ENCODE measurements at regions not wholly inside any gene's neighbourhood (a gene's known extent, or its start where the extent isn't known, plus 50 kb on each side); places are given as distances from the start of the nearest gene placed in this dataset.

DNA sequence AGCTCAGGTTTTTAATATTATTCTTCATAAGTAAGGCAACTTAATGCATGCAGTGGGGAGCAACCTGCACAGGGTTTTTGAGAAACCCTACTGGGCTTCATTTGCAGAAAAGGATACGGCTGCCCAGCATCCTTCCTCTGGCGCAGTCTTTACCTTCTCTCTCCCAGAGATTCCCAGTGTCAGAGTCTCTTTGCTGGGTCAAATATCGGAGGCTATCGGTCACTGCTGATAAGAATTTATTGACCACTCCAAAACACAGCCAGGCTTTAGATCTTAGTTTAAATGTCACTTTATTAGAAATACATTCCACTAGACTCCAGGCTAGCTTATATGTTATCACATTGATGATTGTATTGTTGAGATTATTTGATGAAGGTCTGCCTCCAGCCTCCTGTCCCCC lies 147.2 kb upstream of the CPSF6 start:
- no peak for DNase-seq (ENCODE audit: extremely low read depth, low read depth, low spot score)

DNA sequence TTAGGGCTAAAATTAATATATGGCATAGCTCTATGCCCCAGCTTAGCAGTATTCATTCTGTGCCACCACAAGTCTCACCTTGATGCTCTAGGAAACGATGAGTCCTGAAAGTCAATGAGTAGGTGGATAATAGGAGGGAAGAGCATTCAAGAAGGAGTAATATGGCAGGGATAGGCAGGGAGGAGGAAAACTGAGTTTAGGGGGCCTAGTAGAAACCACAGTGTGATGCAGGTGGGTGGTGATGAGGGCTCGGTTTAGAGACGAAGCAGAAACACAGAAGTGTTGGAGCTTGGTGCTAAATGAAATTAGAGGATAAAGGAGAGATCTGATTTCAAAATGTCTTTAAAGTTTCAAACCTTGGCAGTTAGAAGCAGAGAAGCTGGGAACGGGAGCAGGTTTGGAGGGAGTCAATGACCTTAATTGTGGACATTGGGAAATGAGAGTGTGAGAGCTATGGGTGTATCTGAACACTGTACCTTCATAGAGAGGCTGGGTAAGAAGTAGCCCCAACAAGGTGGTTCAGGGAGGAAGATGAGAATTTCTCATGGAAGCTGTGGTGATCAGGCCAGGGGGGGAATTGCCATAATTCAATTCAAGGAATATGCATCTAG lies 144.7 kb upstream of the CPSF6 start:
- DNase-seq (ENCODE audit: extremely low read depth, low read depth, low spot score) = no peak

DNA sequence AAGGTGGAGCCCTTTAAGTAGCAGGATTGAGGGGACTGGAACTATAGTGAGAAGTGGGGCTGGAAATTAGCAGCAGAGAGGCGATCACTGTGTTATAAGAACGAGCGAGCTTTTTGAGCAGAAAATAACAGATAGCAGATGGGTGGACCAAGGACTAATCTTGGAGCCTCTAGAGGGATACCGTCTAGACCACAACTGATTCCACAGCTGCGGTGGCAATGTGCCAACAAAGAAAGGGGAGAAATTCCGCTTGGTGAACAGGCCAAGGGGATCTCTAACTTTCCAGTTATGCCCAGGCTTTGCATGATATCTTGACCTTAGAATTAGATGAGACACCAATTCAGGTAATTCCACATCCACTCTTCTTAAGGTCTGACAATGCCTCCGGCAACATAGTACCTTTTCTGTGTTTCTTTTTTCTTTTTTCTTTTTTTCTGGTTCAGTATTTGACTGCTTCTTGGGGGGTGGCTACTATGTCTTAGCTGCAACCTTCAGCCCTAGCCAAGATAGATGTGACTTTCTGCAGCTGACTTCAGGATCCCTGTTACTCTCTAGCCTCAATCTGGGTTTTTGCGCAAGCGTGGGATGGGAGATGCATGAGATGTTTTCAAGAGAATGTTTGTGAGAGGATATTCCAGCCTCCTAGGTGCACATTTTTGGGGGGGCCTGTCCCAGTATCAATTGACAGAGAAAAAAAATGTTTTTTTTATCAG lies 143.4 kb upstream of the CPSF6 start:
- no peak for DNase-seq (ENCODE audit: extremely low read depth, low read depth, low spot score)

GRCh38 chr12:69096669-69097335 lies 142.6 kb upstream of the CPSF6 start:
- peak; percentile 18 for DNase-seq (ENCODE audit: extremely low read depth, low read depth, low spot score)

DNA sequence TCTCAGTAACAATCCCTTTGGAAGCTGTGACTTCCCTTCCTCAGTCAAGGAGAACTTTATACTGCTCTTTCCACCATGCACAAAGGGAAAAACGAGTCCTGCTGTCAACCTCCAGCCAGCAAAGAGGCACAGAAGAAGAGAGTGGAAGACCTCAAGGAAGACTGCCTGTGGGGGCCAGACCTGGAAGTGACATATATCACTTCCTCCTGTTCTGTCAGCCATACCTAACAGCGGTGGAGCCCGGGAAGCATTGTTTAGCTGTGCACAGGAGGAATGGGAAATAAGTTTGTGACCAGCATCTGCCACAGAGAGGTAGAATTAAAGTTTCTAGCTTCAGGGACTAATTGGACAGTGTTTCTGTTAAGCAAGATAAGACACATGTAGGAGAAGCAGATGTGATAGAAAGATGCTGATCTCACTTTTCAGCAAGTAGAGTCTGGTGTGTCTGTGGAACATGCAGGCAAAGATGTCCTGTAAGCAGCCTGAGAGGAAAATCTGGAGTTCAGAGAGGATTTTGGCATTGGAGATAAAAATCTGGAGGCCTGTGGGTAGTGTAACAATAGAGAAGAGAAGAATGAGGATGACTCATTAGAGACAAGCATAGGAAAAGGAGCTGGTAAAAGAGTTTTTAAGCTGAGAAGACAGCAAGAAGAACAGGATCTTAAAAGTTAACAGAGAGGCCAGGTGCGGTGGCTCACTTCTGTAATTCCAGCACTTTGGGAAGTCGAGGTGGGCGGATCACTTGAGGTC lies 141.6 kb upstream of the CPSF6 start:
- DNase-seq (ENCODE audit: extremely low read depth, low read depth, low spot score) = peak; percentile 20

DNA sequence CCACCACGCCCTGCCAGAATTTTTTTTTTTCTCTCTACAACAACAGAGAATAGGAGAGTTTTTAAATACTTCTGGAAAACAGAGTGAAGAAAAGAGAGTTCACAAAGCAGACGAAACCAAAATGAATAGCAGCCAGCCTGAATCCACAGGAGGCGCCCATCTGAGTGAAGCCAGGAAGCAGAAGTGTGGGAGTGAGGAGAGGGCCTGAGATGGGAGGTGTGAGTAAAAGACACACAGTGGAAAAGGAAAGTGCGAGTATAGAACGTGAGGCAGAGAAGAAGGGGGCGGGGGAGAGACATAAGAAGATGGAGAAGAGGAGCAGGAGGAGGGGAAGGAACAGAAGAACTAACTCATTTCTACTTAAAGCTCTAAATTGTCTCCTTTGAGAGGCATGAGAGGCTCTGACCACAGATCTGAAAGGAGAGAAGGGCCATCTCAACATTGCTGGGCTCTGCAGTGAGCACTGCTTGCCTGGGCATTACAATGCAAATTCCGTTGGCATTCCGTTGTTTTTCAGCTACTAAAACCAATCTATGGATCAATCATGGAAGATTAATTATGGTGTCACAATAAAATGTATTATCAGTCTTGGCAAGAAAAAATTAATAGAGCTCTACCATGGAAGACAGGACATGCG lies 140.1 kb upstream of the CPSF6 start:
- DNase-seq (ENCODE audit: extremely low read depth, low read depth, low spot score) = no peak

- DNase-seq (ENCODE audit: extremely low read depth, low read depth, low spot score) = no peak
Observed at GRCh38 chr12:69101505-69101904, 137.9 kb upstream of the CPSF6 start.

DNA sequence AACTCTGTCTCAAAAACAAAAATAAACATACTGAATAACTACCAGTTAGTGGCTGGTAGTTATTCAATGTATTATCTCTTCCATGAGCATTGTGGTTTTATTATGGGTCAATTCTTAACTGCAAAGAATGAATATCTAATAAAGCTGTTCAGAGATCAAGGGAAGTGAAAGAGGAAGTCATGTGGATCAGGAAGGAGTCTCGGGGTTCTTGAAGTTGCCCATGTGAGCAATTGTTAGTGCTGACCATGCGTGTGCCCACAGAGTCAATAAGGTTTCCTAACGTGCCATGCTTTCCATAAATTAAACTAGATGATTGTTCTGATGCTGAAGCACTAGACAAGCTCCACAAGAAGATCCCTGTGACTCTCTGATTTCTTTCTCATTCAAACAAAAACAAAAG lies 136.5 kb upstream of the CPSF6 start:
- no peak for DNase-seq (ENCODE audit: extremely low read depth, low read depth, low spot score)

DNA sequence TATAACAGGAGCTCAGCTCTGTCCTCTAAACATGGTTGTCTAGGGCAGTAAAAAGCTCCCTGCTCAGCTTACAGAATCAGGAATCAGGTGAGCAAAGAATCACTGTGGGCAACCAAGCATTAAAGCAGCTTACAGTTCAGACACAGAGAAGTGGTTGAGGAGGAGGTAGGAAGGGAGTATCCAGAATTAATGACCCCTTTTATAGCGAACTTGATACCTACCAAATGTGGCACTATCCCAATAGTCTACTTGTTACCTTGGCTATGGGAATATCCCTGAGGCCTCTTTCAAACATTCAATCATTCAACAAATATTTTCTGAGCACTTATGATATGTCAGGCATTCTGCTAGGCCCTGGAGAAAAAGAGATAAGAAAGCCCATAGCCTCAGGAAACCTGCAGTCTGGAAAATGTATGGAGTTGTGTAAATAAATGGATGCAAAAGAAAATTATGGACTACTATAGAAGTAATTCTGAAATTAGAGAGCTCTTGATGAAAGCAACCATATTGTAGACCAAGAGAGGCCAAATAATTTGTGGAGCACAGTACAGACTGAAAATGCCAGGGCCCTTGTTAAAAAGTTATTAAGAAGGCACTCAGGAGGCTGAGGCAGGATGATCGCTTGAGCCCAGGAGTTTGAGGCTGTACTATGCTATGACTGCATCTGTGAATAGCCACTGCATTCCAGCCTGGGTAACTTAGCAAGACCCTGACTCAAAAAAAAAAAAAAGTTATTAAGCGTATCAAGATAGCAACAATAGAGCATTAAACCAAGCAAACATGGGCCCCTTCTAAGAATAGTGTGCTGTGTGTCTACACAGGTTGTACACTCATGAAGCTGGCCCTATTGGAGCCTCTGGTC lies 134.0 kb upstream of the CPSF6 start:
- no peak for DNase-seq (ENCODE audit: extremely low read depth, low read depth, low spot score)

DNA sequence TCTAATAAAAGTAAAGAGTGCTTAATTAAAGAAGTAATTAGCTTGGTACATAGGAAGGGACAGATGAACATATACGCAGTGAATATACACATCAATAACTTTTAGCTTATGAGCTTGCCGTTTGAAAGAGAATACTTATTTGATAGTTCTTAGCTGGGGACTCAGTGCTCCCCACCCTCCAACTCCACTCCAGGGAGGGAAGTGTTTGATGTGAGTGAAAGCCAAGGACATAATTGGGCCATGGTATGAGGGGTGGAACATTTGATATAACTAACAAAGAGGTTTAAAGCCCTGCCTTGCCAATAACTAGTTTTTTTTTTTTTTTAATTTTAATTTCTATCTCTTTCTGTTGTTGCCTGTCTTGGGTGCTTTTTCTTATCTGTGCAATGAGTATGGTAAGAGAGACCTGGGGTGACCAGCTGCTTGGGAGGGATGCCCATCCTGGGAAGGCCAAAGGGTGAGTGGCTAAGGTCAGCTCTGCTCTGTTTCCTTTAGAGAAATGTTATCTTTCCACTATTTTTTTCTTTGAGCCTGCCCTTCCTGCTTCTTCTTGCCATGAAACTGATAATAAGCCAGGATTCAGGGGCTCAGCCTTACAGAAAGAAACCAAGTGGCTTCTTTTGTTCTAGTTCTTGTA lies 132.8 kb upstream of the CPSF6 start:
- no peak for DNase-seq (ENCODE audit: extremely low read depth, low read depth, low spot score)

DNA sequence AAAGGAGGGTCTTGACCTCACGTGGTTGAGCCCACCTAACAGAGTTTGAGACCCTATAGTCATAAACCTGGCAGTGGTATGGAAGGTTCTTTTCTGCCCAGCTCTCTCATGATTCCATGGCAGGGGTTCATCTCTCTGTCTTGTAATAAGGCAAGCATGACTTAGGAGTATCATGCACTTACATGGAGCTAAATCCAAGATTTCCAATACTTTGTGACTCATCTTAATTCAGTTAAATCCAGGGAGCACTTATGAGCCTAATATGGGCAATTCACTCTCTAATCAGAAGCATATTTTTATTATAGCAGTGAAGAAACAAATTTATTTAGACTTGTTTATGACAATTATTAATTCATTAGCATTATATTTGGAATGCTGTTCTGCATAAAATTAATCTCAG lies 131.8 kb upstream of the CPSF6 start:
- DNase-seq (ENCODE audit: extremely low read depth, low read depth, low spot score) = no peak

- DNase-seq (ENCODE audit: extremely low read depth, low read depth, low spot score) = no peak
Observed at GRCh38 chr12:69108037-69108436, 131.3 kb upstream of the CPSF6 start.

GRCh38 chr12:69112616-69113015 lies 126.8 kb upstream of the CPSF6 start:
- no peak for DNase-seq (ENCODE audit: extremely low read depth, low read depth, low spot score)

DNA sequence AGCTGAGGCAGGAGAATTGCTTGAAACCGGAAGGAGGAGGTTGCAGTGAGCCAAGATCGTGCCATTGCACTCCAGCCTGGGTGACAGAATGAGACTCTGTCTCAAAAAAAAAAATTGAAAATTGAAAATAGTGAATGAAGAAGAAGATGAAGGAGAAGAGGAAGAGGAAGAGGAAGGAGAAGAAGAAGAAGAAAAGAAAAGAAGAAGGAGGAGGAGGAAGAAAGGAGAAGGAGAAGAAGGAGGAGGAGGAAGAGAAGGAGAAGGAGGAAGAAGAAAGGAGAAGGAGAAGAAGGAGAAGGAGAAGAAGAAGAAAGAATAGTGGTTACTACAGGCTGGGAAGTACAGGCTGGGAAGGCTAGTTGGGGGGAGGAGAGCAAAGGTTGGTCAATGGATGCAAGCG lies 124.3 kb upstream of the CPSF6 start:
- no peak for DNase-seq (ENCODE audit: extremely low read depth, low read depth, low spot score)

GRCh38 chr12:69115951-69116350 lies 123.4 kb upstream of the CPSF6 start:
- DNase-seq (ENCODE audit: extremely low read depth, low read depth, low spot score) = no peak

DNA sequence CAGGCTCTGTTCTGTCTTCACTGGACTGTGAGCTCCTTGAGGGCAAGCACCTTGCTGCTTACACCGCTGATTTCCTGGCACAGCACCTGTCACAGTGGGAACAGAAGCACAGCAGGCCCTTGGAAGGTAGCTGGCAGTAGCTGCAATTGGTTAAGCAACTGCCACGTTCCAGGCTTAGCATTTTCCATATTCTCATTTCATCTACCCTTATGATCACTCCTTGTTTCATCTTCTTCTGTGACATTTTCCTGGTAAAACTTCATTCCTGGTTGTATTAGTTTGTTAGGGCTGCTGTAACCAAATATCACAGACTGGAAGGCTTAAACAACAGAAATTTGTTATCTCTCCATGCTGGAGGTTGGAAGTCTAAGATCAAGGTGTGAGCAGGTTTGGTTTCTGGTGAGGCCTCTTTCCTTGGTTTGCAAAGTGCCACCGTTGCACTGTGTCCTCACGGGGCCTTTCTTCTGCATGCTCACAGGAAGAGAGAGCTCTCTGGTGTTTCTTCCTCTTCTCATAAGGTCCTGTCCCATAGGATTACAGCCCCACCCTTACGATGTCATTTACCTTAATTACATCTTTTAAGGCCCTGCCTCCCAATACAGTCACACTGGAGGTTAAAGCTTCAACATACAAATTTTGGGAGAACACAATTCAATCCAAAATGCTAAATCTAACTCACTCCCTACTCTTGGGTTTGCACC lies 121.7 kb upstream of the CPSF6 start:
- DNase-seq (ENCODE audit: extremely low read depth, low read depth, low spot score) = no peak

DNA sequence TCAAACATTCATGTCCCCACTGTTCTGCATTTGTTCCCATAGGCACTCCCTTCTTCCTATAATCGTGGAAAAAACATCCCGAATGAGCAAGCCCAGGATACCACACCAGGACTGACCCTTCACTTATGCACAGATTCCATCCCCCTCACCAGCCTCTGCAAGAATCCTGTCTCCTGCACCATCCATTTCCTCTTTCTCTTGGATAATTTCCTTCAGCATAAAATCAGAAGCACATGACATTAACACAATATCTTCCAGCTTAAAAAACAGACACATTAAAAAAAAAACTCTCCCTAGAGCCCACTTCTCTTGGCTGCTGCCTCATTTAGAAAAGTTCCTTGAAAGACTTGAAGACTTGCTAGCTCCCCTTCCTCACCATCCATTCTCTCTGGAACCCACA lies 120.9 kb upstream of the CPSF6 start:
- no peak for DNase-seq (ENCODE audit: extremely low read depth, low read depth, low spot score)

- no peak for DNase-seq (ENCODE audit: extremely low read depth, low read depth, low spot score)
Observed at GRCh38 chr12:69119770-69120169, 119.6 kb upstream of the CPSF6 start.

DNA sequence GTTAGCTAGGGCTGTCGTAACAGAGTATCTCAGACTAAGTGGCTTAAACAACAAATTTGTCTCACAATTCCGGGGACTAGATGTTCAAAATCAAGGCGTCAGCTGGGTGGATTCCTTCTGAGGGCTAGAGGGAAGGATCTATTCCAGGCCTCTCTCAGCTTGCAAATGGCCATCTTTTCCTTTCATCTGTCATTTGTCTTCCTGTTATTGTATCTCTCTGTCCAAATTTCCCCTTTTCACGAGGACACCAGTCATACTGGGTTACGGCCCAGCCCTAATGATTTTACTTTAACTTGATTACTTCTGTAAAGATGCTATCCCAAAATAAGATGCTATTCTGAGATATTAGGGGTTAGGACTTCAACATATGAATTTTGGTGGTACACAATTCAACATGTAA lies 119.0 kb upstream of the CPSF6 start:
- no peak for DNase-seq (ENCODE audit: extremely low read depth, low read depth, low spot score)

Measured in glomerular endothelial cell (primary cell).